ENCODE measurements at regions not wholly inside any gene's neighbourhood (a gene's known extent, or its start where the extent isn't known, plus 50 kb on each side); places are given as distances from the start of the nearest gene placed in this dataset.

DNA sequence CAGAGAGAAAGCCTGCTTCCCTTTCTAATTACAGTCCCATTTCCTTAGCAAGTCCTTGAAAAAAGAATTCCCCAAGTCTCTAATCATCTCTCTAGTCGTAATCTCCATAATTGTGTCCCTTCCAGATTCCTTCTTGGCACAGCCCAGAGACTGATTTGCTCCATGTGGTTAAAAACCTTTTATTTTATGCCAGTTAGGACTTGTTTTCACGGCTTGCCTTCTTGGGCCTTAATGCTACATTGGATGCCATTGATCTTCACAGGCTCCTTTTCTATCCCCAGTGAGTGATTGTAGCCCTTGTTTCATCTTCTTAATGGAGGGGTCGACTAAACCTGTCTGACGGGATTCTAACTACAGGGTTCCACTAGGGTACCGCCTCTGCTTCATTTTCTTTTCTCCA, 650.6 kb upstream of the ARID1B start:
- ATAC-seq (no peak), DNase-seq (no peak)
- Histone ChIP-seq H3K4me1 (ENCODE audit: low read depth) (no peaks in the 10 kb centered on the region), H3K9me3 (no peaks in the 10 kb centered on the region), H3K36me3 (ENCODE audit: low read depth) (no peaks in the 10 kb centered on the region), H3K4me3 (no peak overlapping the region)
- TF ChIP-seq, protein P1, sequence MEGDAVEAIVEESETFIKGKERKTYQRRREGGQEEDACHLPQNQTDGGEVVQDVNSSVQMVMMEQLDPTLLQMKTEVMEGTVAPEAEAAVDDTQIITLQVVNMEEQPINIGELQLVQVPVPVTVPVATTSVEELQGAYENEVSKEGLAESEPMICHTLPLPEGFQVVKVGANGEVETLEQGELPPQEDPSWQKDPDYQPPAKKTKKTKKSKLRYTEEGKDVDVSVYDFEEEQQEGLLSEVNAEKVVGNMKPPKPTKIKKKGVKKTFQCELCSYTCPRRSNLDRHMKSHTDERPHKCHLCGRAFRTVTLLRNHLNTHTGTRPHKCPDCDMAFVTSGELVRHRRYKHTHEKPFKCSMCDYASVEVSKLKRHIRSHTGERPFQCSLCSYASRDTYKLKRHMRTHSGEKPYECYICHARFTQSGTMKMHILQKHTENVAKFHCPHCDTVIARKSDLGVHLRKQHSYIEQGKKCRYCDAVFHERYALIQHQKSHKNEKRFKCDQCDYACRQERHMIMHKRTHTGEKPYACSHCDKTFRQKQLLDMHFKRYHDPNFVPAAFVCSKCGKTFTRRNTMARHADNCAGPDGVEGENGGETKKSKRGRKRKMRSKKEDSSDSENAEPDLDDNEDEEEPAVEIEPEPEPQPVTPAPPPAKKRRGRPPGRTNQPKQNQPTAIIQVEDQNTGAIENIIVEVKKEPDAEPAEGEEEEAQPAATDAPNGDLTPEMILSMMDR (IDR thresholded peaks at IDR 0.05), result no peak
- intact Hi-C loops (cut with DNase I, micrococcal nuclease), result no loop called here

DNA sequence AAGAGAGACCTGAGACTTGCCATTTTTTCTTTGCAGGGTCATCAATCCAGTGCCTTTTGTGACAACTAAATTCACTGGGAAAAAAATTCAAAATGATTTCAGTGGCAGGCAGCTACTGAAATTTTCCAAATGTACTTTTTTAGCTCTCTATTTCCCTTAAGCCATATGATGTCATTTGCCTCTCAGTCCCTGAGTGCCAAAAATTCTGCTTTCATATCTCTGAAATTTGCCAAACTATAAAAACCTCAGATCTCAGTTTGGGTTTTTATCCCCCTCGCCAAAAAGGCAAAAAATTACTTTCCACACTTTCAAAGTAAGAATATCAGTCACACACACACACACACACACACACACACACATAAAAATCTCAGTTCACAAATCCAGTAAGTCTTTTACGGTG, 651.3 kb upstream of the ARID1B start:
- H3K4me1 ChIP-seq (ENCODE audit: low read depth), result no peaks in the 10 kb centered on the region
- ATAC-seq (no peak), DNase-seq (no peak)
- H3K4me3 ChIP-seq, result no peak overlapping the region
- TF ChIP-seq, protein P1 (IDR thresholded peaks at IDR 0.05), result no peak
- no peaks in the 10 kb centered on the region for H3K9me3 ChIP-seq
- no peaks in the 10 kb centered on the region for H3K36me3 ChIP-seq (ENCODE audit: low read depth)
- intact Hi-C loops (cut with DNase I, micrococcal nuclease), result no loop called here

DNA sequence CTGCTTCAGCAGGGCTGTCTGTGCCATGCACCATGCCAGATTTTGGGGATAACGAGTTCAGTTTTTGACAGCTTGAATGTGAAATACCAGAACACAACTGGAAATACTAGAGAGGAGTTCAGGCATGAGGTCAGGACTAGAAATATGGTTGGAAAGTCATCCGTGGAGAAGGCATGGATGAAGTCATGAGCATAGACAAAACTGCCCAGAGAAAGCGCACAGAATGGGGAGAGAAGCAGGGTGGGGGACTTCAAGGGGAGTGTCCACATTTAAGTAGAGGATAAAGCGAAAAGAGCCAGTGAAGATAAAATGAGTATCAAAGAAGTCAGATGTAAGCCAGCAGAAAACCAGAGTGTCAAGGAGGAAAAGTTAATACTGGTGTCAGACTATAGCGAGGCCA, 653.4 kb upstream of the ARID1B start:
- Histone ChIP-seq H3K9me3 (no peaks in the 10 kb centered on the region), H3K4me3 (no peak overlapping the region), H3K36me3 (ENCODE audit: low read depth) (no peaks in the 10 kb centered on the region), H3K4me1 (ENCODE audit: low read depth) (no peaks in the 10 kb centered on the region)
- no peak for ATAC-seq
- TF ChIP-seq, protein P1 (IDR thresholded peaks at IDR 0.05), result no peak
- intact Hi-C loops (cut with DNase I, micrococcal nuclease), result no loop called here
- no peak for DNase-seq

DNA sequence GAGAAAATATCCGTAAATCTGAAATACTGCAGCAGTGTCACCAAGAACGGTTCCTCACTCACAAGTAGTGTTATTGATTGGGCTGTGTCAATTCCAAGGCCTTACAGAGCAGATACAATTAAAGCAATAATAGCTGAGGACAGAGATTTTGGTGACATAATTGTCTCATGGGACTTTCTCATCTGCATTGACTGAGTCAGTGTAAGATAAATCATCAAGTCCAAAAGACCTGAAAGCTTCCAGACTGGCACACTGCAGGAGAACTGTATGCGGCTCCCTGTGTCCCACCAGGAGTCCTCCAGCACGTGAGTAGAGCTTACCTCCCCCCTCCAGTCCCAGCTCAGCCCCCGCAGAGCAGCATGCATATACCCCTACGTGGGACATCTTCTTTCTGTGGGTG, 655.2 kb upstream of the ARID1B start:
- TF ChIP-seq, protein P1 (IDR thresholded peaks at IDR 0.05), result no peak
- no peaks in the 10 kb centered on the region for H3K4me1 ChIP-seq (ENCODE audit: low read depth)
- intact Hi-C loops (cut with DNase I, micrococcal nuclease), result no loop called here

DNA sequence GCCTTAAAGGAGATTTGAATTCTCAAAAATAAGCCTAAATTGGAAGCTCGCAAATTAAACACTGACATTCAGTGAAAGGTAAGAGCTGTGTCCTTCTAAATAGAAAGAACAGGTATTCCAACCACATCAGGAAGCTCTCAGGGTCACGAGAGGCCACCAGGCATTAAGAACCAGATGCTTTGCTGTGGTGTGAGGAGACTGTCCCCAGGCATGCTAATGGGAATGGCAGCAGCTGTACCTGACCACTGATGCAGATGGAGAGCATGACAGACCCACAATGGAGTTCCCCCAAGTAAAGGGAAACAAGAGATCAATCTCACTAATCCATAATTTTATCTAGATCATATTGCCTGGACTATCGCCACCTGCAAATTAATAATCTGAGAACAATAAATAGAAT, 658.9 kb upstream of the NOX3 start:
- Histone ChIP-seq H3K4me3 (no peak overlapping the region), H3K36me3 (ENCODE audit: low read depth) (no peaks in the 10 kb centered on the region), H3K4me1 (ENCODE audit: low read depth) (no peaks in the 10 kb centered on the region), H3K9me3 (no peaks in the 10 kb centered on the region)
- DNase-seq (no peak), ATAC-seq (no peak)
- TF ChIP-seq, protein P1 (IDR thresholded peaks at IDR 0.05), result no peak
- intact Hi-C loops (cut with DNase I, micrococcal nuclease), result no loop called here

More for the DNA sequence above, 655.2 kb upstream of the ARID1B start:
- H3K9me3 ChIP-seq, result no peaks in the 10 kb centered on the region
- DNase-seq (no peak), ATAC-seq (no peak)
- no peaks in the 10 kb centered on the region for H3K36me3 ChIP-seq (ENCODE audit: low read depth)
- no peak overlapping the region for H3K4me3 ChIP-seq

DNA sequence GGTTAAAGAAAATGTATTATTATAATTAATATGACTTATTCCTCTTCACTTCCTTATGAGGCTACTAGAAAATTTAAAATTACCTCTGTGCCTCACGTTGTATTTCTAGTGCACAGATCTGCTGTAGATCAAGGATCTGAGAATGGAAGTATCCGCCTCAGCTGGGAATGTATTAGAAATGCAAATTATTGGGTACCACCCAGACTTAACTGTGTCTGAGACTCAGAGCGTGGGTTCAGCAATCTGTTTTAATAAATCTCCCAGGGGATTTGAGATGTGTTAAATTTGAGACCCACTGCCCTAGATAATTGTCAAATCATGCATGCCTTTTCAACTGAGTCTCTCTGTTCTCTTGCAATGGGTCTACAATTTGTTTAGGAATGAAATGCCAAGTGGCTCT, 658.0 kb upstream of the NOX3 start:
- TF ChIP-seq, protein P1 (IDR thresholded peaks at IDR 0.05), result no peak
- Histone ChIP-seq H3K4me1 (ENCODE audit: low read depth) (no peaks in the 10 kb centered on the region), H3K9me3 (no peaks in the 10 kb centered on the region), H3K4me3 (no peak overlapping the region), H3K36me3 (ENCODE audit: low read depth) (no peaks in the 10 kb centered on the region)
- DNase-seq, result no peak
- intact Hi-C loops (cut with DNase I, micrococcal nuclease), result no loop called here
- ATAC-seq, result no peak

Measured in mucosa of descending colon (tissue), 3 donors.